Stimulated activated CD8-positive, alpha-beta memory T cell treated with anti-CD3 and anti-CD28 coated beads, Interleukin-7, amount 100 ng/mL, for 4 hours (primary cell): ENCODE measurements at regions not wholly inside any gene's neighbourhood (a gene's known extent, or its start where the extent isn't known, plus 50 kb on each side); places are given as distances from the start of the nearest gene placed in this dataset.

Experiments
- DNase-seq, 2 donors: peaks; one replicate each; pipeline ENCODE4 v3.0.0-alpha.2; 2020; ENCODE audit warnings: low read depth in 2 of 2

- DNase-seq = no peak
Measured at GRCh38 chr20:17017232-17017631, 209.6 kb upstream of the PCSK2 start.

GRCh38 chr20:17021481-17021880 is 205.4 kb upstream of the PCSK2 start:
- DNase-seq = no peak

- no peak for DNase-seq
Measured at GRCh38 chr20:17023036-17023435, 203.8 kb upstream of the PCSK2 start.

GRCh38 chr20:17023806-17024205 is 203.0 kb upstream of the PCSK2 start:
- no peak for DNase-seq

- no peak for DNase-seq
Measured at GRCh38 chr20:17024513-17025119, 202.2 kb upstream of the PCSK2 start.

- DNase-seq = no peak
Measured at GRCh38 chr20:17026346-17026745, 200.5 kb upstream of the PCSK2 start.

GRCh38 chr20:17029698-17030097 is 197.1 kb upstream of the PCSK2 start:
- DNase-seq = no peak

- no peak for DNase-seq
Measured at GRCh38 chr20:17036541-17036940, 190.3 kb upstream of the PCSK2 start.

GRCh38 chr20:17042122-17042521 is 184.7 kb upstream of the PCSK2 start:
- DNase-seq = no peak

GRCh38 chr20:17043323-17043722 is 183.5 kb upstream of the PCSK2 start:
- DNase-seq = no peak

GRCh38 chr20:17044891-17045290 is 181.9 kb upstream of the PCSK2 start:
- DNase-seq = no peak

- no peak for DNase-seq
Measured at GRCh38 chr20:17059465-17059864, 167.4 kb upstream of the PCSK2 start.

- no peak for DNase-seq
Measured at GRCh38 chr20:17061715-17062114, 165.1 kb upstream of the PCSK2 start.

- no peak for DNase-seq
Measured at GRCh38 chr20:17062712-17063111, 164.1 kb upstream of the PCSK2 start.

- no peak for DNase-seq
Measured at GRCh38 chr20:17066902-17067301, 159.9 kb upstream of the PCSK2 start.

- no peak for DNase-seq
Measured at GRCh38 chr20:17068084-17068711, 158.6 kb upstream of the PCSK2 start.

GRCh38 chr20:17077030-17077429 is 149.8 kb upstream of the PCSK2 start:
- no peak for DNase-seq

- no peak for DNase-seq
Measured at GRCh38 chr20:17083738-17084137, 143.1 kb upstream of the PCSK2 start.

- no peak for DNase-seq
Measured at GRCh38 chr20:17084909-17085308, 141.9 kb upstream of the PCSK2 start.

GRCh38 chr20:17093782-17094181 is 133.1 kb upstream of the PCSK2 start:
- DNase-seq = no peak

- no peak for DNase-seq
Measured at GRCh38 chr20:17097603-17098002, 129.2 kb upstream of the PCSK2 start.

- no peak for DNase-seq
Measured at GRCh38 chr20:17100506-17100905, 126.3 kb upstream of the PCSK2 start.

GRCh38 chr20:17107127-17107526 is 119.7 kb upstream of the PCSK2 start:
- DNase-seq = no peak

GRCh38 chr20:17108896-17109295 is 117.9 kb upstream of the PCSK2 start:
- no peak for DNase-seq
